ENCODE measurements at regions not wholly inside any gene's neighbourhood (a gene's known extent, or its start where the extent isn't known, plus 50 kb on each side); places are given as distances from the start of the nearest gene placed in this dataset.

GRCh38 chr4:37002625-37003024 lies 241.9 kb upstream of the NWD2 start:
- TF ChIP-seq EZH2 (IDR thresholded peaks at IDR 0.05; ENCODE audit: borderline replicate concordance, insufficient read depth, low read depth, low read length, poor library complexity, severe bottlenecking) (no peak), CTCF (IDR thresholded peaks at IDR 0.05) (no peak)

Data from B cell (primary cell).